Amniotic stem cell (primary cell): ENCODE measurements at regions not wholly inside any gene's neighbourhood (a gene's known extent, or its start where the extent isn't known, plus 50 kb on each side); places are given as distances from the start of the nearest gene placed in this dataset.

Experiments
- DNase-seq: peaks from one replicate; lab custom pipeline; 2025; lab: John Stamatoyannopoulos, UW

GRCh38 chr22:44368611-44369292 is 56.0 kb upstream of the SHISAL1 start:
- no peak for DNase-seq

DNA sequence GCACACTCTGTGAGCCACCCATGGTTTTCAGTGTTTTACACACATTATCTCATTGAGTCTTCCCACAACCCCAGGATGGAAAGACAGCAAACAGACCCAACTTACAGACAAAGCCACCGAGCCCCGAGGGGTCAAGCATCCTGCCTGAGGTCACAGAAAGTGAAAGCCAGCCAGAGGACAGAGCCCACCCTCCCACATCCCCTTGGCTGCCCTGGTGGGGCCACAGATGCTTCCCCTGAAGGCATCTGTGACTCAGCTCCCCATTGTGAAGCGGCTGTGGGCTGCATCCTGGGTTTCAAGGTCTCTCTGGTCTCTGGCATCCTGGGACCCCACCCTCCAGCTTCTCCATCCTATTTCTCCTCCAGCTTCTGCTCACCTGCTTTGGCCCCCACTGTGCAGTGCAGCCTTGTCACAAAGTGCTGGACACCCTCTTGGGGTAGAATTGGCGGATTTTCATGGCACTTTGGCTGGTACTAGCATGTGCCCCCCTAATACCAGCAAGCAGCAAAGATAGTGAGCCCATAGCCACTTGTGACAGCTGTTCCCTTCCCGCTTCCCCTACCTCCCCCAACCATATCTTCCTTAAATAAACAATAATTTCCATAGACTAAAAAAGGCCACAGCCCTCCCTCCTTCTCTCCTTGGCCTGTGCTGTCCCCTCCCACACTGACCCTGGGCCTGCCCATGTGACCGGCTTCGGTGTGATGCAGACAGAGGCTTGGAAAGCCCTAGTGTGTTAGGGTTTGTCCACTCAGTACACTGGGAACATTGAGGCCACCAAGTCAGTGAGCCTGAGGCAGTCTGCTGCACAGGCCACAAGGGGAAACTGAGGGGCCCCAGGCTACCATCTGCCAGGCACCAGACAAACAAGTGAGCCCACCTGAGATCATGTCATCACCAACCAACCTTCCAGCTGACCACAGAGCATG is 53.9 kb upstream of the SHISAL1 start:
- no peak for DNase-seq

DNA sequence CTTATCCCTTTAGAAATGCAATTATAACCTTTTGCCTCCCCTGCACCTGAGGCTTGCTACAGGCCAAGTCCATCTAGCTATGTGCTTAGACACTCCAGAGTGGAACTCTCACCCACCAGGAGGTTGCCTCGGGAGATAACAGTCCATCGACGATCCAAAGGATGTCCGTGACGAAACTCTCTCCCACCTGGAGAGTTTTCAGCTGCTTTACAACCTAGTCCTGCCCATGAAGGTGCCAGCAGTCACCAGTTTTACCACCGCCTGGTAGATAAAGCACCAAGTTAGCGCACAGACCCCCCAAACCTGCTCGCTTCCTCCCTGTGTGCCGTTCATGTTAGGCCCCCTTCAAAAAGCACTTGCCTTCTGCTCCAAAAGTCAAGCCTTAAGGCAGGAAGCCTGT is 53.1 kb upstream of the SHISAL1 start:
- no peak for DNase-seq

- no peak for DNase-seq
Observed at GRCh38 chr22:44365191-44365590, 52.4 kb upstream of the SHISAL1 start.

GRCh38 chr22:44364751-44365130 is 52.0 kb upstream of the SHISAL1 start:
- no peak for DNase-seq

DNA sequence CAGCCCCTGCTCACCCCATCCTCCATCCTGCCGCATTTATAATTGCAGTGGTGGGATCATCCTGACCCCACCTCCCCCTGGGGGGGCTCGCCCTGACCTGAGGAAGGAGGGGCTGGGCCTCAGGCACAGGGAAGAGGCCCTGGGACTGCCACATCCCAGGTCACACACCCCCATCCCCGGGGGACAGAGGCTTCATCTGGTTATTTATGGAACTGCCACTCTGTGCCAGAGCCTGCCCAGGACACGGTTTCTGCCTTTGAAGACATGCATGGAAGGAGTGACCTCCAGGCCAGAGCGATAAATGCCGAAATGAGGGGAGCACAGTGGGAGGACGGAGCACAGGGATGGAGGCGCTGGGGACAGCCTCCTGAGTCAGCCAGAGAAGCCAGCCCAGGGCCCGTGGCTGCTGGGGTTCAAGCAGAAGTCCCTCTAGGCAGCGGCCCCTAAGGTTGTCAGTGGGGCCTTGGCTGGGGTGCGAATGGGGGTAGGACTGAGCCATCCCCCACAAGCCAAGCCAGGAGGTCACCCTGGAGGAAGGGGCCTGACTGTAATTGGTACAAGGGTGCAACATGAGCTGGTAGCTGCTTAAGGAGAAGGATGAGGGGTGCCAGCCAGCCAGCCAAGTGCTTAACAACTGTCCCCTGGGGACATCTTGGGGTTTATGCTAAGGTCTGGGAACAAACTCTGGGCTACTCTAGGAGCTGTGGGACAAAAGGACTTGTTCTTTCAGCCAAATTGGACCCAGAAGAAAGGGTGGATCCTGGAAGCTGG is 51.4 kb upstream of the SHISAL1 start:
- DNase-seq: no peak

- DNase-seq: peak; percentile 93
Observed at GRCh38 chr22:44363013-44363979, 50.5 kb upstream of the SHISAL1 start.

DNA sequence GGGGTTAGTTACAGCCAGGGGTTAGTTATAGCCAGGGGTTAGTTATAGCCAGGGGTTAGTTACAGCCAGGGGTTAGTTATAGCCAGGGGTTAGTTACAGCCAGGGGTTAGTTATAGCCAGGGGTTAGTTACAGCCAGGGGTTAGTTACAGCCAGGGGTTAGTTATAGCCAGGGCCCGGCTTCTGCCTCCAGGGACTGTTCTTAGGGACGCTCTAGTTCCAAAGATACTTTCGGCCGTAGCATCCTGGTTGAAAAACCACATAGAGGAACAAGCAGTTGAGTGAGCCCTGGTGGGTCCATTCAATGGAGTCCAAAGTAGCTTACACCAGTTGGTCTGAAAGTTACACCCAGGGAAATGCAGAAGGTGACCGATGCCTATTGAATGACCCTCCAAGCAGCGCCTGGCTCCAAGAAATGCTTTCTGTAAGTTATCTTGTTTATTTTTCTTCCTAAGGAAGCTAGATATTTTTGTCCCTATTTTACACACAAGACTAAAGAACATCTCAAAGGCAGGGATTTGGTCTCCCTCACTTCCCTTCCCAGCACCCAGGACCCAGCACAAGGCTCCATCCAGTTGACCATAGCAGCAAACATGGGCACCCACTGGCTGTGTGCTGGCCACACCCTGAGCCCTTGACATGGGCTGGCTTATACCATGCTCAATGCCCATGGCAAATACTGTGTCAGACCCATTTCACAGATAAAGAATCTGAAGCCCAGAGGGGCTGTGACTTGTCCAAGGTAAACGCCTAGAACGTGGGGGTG is 49.7 kb upstream of the SHISAL1 start:
- DNase-seq: no peak
